ENCODE measurements at regions not wholly inside any gene's neighbourhood (a gene's known extent, or its start where the extent isn't known, plus 50 kb on each side); places are given as distances from the start of the nearest gene placed in this dataset.

DNA sequence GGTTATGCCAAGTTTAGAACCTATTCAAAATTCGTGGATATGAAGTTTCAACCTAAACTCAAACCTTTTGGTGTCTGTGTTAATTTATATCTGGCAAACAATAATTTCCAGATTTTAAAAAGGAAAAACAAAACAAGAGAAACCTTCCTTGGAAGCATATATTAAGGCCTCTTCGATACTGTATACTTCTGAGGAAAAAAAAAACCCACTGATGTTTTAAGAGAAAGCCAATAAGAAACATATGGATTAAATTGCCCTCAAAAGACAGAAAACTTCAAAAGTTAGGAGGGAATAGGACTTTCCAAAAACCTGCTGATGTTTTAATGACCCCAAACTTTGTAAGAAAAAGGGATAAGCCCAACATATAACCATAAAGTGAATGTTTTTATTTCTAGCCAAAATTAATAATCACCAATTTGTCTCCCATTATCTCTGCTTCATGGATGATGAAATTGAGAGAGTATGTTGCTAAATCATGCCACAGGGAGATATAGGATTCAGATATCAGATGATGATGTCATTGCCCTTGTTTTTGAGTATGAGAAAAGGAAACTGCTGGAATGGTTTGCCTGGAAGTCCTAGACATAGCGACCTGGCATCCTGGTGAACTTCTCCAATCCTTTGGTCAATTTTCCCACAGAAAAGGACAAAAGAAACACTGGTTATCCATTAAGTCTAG lies 423.9 kb downstream of the DMRT2 start:
- TF ChIP-seq POLR2AphosphoS5 (IDR thresholded peaks at IDR 0.05), result no peak
- TF ChIP-seq, protein P1, sequence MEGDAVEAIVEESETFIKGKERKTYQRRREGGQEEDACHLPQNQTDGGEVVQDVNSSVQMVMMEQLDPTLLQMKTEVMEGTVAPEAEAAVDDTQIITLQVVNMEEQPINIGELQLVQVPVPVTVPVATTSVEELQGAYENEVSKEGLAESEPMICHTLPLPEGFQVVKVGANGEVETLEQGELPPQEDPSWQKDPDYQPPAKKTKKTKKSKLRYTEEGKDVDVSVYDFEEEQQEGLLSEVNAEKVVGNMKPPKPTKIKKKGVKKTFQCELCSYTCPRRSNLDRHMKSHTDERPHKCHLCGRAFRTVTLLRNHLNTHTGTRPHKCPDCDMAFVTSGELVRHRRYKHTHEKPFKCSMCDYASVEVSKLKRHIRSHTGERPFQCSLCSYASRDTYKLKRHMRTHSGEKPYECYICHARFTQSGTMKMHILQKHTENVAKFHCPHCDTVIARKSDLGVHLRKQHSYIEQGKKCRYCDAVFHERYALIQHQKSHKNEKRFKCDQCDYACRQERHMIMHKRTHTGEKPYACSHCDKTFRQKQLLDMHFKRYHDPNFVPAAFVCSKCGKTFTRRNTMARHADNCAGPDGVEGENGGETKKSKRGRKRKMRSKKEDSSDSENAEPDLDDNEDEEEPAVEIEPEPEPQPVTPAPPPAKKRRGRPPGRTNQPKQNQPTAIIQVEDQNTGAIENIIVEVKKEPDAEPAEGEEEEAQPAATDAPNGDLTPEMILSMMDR (IDR thresholded peaks at IDR 0.05), result no peak
- no peak for TF ChIP-seq EP300 (IDR thresholded peaks at IDR 0.05)

All from stomach (tissue), 4 donors.